Gastroesophageal sphincter (tissue), 3 donors: ENCODE measurements at regions not wholly inside any gene's neighbourhood (a gene's known extent, or its start where the extent isn't known, plus 50 kb on each side); places are given as distances from the start of the nearest gene placed in this dataset.

Experiments
- EP300 ChIP-seq: sonication (generic); formaldehyde crosslinking; IDR thresholded peaks from one replicate; pipeline ENCODE4 v1.6.1; 2017; ENCODE audit warnings: antibody characterized with exemption, mild to moderate bottlenecking
- POLR2A ChIP-seq, 2 donors: fragments of 450-650 bp; IDR thresholded peaks; one replicate each; pipeline ENCODE4 v1.6.1; 2017; ENCODE audit warnings: antibody characterized with exemption in 2 of 2, mild to moderate bottlenecking in 2 of 2, moderate library complexity in 1 of 2
- POLR2AphosphoS5 ChIP-seq: sonication (generic); formaldehyde crosslinking; IDR thresholded peaks from one replicate; pipeline ENCODE4 v1.6.1; 2017; ENCODE audit warnings: antibody characterized with exemption
- TF ChIP-seq, protein P1 (sequence below), 4 experiments: fragments of 200-600 bp in 2 of 4; fragments of 450-650 bp in 2 of 4; sonication (generic) in 1 of 4; IDR thresholded peaks; one replicate each; pipeline ENCODE4 v1.5.1; 2017 to 2019; ENCODE audit warnings: antibody characterized with exemption in 4 of 4, mild to moderate bottlenecking in 2 of 4, moderate library complexity in 2 of 4

DNA sequence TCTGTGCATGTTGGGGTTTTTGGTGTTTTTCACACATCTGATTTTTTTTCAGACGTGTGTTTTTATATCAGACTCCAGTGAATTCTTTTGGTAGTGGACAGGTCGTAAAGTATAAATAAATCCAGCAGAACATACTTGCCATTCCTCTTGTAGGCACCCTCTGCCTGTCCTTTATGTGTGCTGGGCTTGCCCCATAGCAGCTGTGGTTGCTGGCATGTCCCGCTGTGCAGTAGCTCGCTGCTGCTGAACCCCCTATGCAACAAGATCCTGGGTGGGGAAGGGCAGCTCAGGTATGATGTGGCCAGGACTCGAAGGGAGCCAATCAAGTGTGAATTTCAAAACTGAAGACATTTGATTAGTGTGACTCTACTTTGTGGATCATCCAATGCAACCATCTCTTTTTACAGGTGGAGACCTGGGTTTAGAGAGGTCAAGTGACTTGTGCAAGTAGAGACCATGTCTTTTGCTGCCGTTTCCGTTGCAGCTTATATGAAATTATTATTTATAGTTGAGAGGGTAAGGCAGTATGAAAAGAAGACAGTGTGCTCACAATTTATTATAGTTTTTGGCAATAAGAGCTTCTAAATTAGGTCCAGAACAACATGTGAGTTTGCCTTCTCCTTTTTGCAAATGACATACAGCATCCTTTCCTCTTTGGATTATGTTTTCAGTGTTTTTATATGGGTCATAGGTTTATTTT lies 350.8 kb upstream of the C2CD4B start:
- TF ChIP-seq, protein P1, sequence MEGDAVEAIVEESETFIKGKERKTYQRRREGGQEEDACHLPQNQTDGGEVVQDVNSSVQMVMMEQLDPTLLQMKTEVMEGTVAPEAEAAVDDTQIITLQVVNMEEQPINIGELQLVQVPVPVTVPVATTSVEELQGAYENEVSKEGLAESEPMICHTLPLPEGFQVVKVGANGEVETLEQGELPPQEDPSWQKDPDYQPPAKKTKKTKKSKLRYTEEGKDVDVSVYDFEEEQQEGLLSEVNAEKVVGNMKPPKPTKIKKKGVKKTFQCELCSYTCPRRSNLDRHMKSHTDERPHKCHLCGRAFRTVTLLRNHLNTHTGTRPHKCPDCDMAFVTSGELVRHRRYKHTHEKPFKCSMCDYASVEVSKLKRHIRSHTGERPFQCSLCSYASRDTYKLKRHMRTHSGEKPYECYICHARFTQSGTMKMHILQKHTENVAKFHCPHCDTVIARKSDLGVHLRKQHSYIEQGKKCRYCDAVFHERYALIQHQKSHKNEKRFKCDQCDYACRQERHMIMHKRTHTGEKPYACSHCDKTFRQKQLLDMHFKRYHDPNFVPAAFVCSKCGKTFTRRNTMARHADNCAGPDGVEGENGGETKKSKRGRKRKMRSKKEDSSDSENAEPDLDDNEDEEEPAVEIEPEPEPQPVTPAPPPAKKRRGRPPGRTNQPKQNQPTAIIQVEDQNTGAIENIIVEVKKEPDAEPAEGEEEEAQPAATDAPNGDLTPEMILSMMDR (IDR thresholded peaks at IDR 0.05): no peak
- no peak for TF ChIP-seq POLR2A (IDR thresholded peaks at IDR 0.05)
- TF ChIP-seq EP300: no peak
- no peak for TF ChIP-seq POLR2AphosphoS5
